ENCODE measurements at regions not wholly inside any gene's neighbourhood (a gene's known extent, or its start where the extent isn't known, plus 50 kb on each side); places are given as distances from the start of the nearest gene placed in this dataset.

DNA sequence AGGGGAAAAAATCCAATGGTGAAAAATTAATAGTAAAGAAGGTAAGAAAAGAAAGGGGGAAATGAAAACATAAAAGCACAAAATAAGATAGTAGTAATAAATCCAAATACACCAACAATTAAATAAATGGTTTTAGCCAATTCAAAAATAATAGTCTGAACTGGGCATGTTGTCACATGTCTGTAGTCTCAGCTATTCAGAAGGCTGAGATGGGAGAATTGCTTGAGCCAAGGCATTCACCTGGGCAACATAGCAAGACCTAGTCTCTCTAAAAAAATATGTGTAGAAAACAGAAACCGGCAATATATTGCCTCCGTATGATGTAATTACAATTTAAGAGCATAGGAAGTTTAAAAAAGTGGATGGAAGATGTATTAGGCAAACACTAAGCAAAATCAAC lies 311.3 kb upstream of the FERMT1 start:
- no peaks in the 10 kb centered on the region for H3K4me1 Mint-ChIP-seq (ENCODE audit: low read depth, unreplicated experiment)
- no peak for FAIRE-seq
- no peak overlapping the region for H3K27ac Mint-ChIP-seq (ENCODE audit: unreplicated experiment)
- no peaks in the 10 kb centered on the region for H3K4me1 ChIP-seq (ENCODE audit: insufficient read depth, low read length)
- no peaks in the 10 kb centered on the region for H3K36me3 ChIP-seq (ENCODE audit: insufficient read depth, low read length)
- TF ChIP-seq, protein P1, sequence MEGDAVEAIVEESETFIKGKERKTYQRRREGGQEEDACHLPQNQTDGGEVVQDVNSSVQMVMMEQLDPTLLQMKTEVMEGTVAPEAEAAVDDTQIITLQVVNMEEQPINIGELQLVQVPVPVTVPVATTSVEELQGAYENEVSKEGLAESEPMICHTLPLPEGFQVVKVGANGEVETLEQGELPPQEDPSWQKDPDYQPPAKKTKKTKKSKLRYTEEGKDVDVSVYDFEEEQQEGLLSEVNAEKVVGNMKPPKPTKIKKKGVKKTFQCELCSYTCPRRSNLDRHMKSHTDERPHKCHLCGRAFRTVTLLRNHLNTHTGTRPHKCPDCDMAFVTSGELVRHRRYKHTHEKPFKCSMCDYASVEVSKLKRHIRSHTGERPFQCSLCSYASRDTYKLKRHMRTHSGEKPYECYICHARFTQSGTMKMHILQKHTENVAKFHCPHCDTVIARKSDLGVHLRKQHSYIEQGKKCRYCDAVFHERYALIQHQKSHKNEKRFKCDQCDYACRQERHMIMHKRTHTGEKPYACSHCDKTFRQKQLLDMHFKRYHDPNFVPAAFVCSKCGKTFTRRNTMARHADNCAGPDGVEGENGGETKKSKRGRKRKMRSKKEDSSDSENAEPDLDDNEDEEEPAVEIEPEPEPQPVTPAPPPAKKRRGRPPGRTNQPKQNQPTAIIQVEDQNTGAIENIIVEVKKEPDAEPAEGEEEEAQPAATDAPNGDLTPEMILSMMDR (IDR thresholded peaks at IDR 0.05; ENCODE audit: insufficient read depth, low read depth, low read length) = no peak
- TF ChIP-seq EZH2 (IDR thresholded peaks at IDR 0.05; ENCODE audit: insufficient read depth, low read length) = no peak
- H3K4me3 Mint-ChIP-seq (ENCODE audit: unreplicated experiment) = no peak overlapping the region
- no peak overlapping the region for H3K4me3 ChIP-seq (ENCODE audit: insufficient read depth, low read depth, low read length)
- no peak overlapping the region for H3K9ac ChIP-seq (ENCODE audit: low read length)
- no peak overlapping the region for H3K4me2 ChIP-seq (ENCODE audit: low read length)
- no peaks in the 10 kb centered on the region for H3K79me2 ChIP-seq (ENCODE audit: insufficient read depth, low read length)
- H3K9me3 Mint-ChIP-seq (ENCODE audit: unreplicated experiment) = no peaks in the 10 kb centered on the region
- no peaks in the 10 kb centered on the region for H3K36me3 Mint-ChIP-seq (ENCODE audit: low read depth, unreplicated experiment)
- no peak overlapping the region for H2AFZ ChIP-seq (ENCODE audit: low read depth, low read length)
- no peaks in the 10 kb centered on the region for H4K20me1 ChIP-seq (ENCODE audit: insufficient read depth, low read length)
- no peak overlapping the region for H3K27ac ChIP-seq (ENCODE audit: low read depth, low read length)
- DNase-seq (ENCODE audit: low read depth) = no peak
- no peaks in the 10 kb centered on the region for H3K27me3 ChIP-seq (ENCODE audit: insufficient read depth, low read length)
- H3K9me3 ChIP-seq (ENCODE audit: insufficient read depth, low read depth, low read length) = no peaks in the 10 kb centered on the region
- H3K27me3 Mint-ChIP-seq (ENCODE audit: low read depth, unreplicated experiment) = no peaks in the 10 kb centered on the region

DNA sequence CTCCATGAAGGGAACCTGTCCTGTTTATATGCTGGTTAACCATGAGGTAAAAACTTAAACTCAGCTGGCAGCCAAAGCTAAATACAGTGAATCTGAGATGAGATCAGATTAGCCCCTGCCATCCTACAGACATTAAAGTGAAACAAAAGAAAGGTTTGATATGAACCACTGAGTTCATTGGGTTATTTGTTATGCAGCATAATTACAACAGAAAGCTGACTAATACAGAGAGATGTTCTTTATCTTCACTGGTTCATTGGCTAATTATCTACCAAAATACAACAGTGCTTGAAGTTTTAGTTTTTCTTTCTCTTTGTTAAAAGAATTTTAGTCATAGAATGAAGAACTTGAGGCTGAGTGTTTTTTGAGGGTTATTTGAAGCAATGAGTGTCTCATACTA lies 307.6 kb upstream of the FERMT1 start:
- no peaks in the 10 kb centered on the region for H3K27me3 Mint-ChIP-seq (ENCODE audit: low read depth, unreplicated experiment)
- no peak for FAIRE-seq

DNA sequence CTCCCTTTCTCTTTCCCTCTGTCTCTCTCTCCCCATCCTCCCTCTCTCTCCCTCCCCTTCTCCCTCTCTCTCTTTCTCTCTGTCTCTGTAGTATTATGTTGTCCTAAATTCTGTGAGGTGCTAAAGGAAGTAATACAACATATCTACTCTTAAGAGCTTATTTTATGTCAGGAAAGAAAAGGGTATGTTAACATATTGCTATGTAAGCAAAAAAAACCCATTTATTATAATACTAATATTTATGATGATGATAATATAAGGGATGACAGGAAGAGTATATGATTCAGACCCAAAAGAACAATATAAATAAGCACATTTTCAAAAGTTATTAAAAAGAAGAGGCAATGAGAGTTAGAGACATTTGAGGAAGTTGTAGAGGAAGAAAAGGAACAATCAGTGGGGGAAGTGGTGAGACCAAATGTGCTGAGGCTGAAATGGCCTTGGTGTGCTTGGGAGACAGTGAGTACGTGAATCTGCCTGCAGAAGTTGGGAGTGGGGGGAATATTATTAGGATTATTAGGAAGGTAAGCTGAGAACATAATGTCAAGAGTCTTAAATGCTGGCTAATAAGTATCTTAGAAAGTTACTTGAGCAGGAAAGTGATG lies 303.6 kb upstream of the FERMT1 start:
- Histone ChIP-seq H3K9ac (ENCODE audit: low read length) (no peak overlapping the region), H2AFZ (ENCODE audit: low read depth, low read length) (no peak overlapping the region), H3K27ac (ENCODE audit: low read depth, low read length) (no peak overlapping the region), H3K36me3 (ENCODE audit: insufficient read depth, low read length) (no peaks in the 10 kb centered on the region), H3K4me2 (ENCODE audit: low read length) (no peak overlapping the region), H3K4me3 (ENCODE audit: insufficient read depth, low read depth, low read length) (no peak overlapping the region), H3K27me3 (ENCODE audit: insufficient read depth, low read length) (no peaks in the 10 kb centered on the region), H4K20me1 (ENCODE audit: insufficient read depth, low read length) (no peaks in the 10 kb centered on the region), H3K4me1 (ENCODE audit: insufficient read depth, low read length) (no peaks in the 10 kb centered on the region), H3K9me3 (ENCODE audit: insufficient read depth, low read depth, low read length) (no peaks in the 10 kb centered on the region), H3K79me2 (ENCODE audit: insufficient read depth, low read length) (no peaks in the 10 kb centered on the region)
- H3K9me3 Mint-ChIP-seq (ENCODE audit: unreplicated experiment) = no peaks in the 10 kb centered on the region
- TF ChIP-seq, protein P1 (IDR thresholded peaks at IDR 0.05; ENCODE audit: insufficient read depth, low read depth, low read length) = no peak
- TF ChIP-seq EZH2 (IDR thresholded peaks at IDR 0.05; ENCODE audit: insufficient read depth, low read length) = no peak
- H3K27me3 Mint-ChIP-seq (ENCODE audit: low read depth, unreplicated experiment) = no peaks in the 10 kb centered on the region
- no peaks in the 10 kb centered on the region for H3K4me1 Mint-ChIP-seq (ENCODE audit: low read depth, unreplicated experiment)
- DNase-seq (ENCODE audit: low read depth) (no peak), FAIRE-seq (no peak)
- no peak overlapping the region for H3K27ac Mint-ChIP-seq (ENCODE audit: unreplicated experiment)
- H3K4me3 Mint-ChIP-seq (ENCODE audit: unreplicated experiment) = no peak overlapping the region
- no peaks in the 10 kb centered on the region for H3K36me3 Mint-ChIP-seq (ENCODE audit: low read depth, unreplicated experiment)

More for the DNA sequence above, 307.6 kb upstream of the FERMT1 start:
- Mint-ChIP-seq H3K9me3 (ENCODE audit: unreplicated experiment) (no peaks in the 10 kb centered on the region), H3K4me3 (ENCODE audit: unreplicated experiment) (no peak overlapping the region), H3K36me3 (ENCODE audit: low read depth, unreplicated experiment) (no peaks in the 10 kb centered on the region), H3K4me1 (ENCODE audit: low read depth, unreplicated experiment) (no peaks in the 10 kb centered on the region), H3K27ac (ENCODE audit: unreplicated experiment) (no peak overlapping the region)
- Histone ChIP-seq H3K4me1 (ENCODE audit: insufficient read depth, low read length) (no peaks in the 10 kb centered on the region), H3K4me3 (ENCODE audit: insufficient read depth, low read depth, low read length) (no peak overlapping the region), H3K4me2 (ENCODE audit: low read length) (no peak overlapping the region), H3K9me3 (ENCODE audit: insufficient read depth, low read depth, low read length) (no peaks in the 10 kb centered on the region), H3K36me3 (ENCODE audit: insufficient read depth, low read length) (no peaks in the 10 kb centered on the region), H4K20me1 (ENCODE audit: insufficient read depth, low read length) (no peaks in the 10 kb centered on the region), H2AFZ (ENCODE audit: low read depth, low read length) (no peak overlapping the region), H3K9ac (ENCODE audit: low read length) (no peak overlapping the region), H3K27me3 (ENCODE audit: insufficient read depth, low read length) (no peaks in the 10 kb centered on the region), H3K27ac (ENCODE audit: low read depth, low read length) (no peak overlapping the region), H3K79me2 (ENCODE audit: insufficient read depth, low read length) (no peaks in the 10 kb centered on the region)
- TF ChIP-seq, protein P1 (IDR thresholded peaks at IDR 0.05; ENCODE audit: insufficient read depth, low read depth, low read length) = no peak
- no peak for TF ChIP-seq EZH2 (IDR thresholded peaks at IDR 0.05; ENCODE audit: insufficient read depth, low read length)
- no peak for DNase-seq (ENCODE audit: low read depth)

Data from astrocyte (in vitro differentiated cells and primary cell).